ENCODE measurements at regions not wholly inside any gene's neighbourhood (a gene's known extent, or its start where the extent isn't known, plus 50 kb on each side); places are given as distances from the start of the nearest gene placed in this dataset.

- intact Hi-C loops (cut with DNase I): no loop called here
- FAIRE-seq: no peak
- TF ChIP-seq, protein P1, sequence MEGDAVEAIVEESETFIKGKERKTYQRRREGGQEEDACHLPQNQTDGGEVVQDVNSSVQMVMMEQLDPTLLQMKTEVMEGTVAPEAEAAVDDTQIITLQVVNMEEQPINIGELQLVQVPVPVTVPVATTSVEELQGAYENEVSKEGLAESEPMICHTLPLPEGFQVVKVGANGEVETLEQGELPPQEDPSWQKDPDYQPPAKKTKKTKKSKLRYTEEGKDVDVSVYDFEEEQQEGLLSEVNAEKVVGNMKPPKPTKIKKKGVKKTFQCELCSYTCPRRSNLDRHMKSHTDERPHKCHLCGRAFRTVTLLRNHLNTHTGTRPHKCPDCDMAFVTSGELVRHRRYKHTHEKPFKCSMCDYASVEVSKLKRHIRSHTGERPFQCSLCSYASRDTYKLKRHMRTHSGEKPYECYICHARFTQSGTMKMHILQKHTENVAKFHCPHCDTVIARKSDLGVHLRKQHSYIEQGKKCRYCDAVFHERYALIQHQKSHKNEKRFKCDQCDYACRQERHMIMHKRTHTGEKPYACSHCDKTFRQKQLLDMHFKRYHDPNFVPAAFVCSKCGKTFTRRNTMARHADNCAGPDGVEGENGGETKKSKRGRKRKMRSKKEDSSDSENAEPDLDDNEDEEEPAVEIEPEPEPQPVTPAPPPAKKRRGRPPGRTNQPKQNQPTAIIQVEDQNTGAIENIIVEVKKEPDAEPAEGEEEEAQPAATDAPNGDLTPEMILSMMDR (IDR thresholded peaks at IDR 0.05; ENCODE audit: borderline replicate concordance, extremely low read depth, insufficient read depth): no peak
Measured at GRCh38 chr12:68487721-68488309, 122.9 kb upstream of the RAP1B start.

DNA sequence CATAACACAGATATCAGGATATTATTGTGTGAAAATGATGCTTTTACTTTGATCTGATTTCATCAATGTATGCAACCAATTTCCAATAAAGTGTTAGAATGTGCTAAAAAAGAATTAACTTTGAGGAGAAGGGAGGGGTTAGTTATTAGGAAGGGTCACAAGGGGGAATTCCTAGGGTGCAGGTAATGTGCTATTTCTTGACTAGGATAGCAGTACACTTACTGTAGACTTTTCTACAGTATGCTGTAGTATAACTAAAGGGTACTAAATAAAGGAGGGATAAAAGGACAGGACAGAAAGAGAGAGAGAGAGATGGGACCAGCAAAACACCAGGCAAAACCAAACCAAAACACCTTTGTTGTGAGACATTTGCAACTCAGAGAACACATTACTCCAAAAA, 121.4 kb upstream of the RAP1B start:
- H3K27me3 ChIP-seq (ENCODE audit: control insufficient read depth, insufficient read depth, low read length): no peaks in the 10 kb centered on the region
- intact Hi-C loops (cut with DNase I): no loop called here
- no peak for FAIRE-seq
- no peak overlapping the region for H3K27ac ChIP-seq (ENCODE audit: low read depth in 2 of 2, low read length in 2 of 2)
- H3K9ac ChIP-seq (ENCODE audit: low read length in 3 of 3): no peak overlapping the region
- no peaks in the 10 kb centered on the region for H3K9me3 ChIP-seq (ENCODE audit: control insufficient read depth in 2 of 3, insufficient read depth in 1 of 3, low read length in 3 of 3)
- H3K36me3 ChIP-seq (ENCODE audit: control insufficient read depth in 2 of 3, insufficient read depth in 3 of 3, low read length in 3 of 3): no peaks in the 10 kb centered on the region
- no peak for DNase-seq
- no peak overlapping the region for H3K4me3 ChIP-seq (ENCODE audit: low read length in 3 of 3)
- no peaks in the 10 kb centered on the region for H3K4me1 ChIP-seq (ENCODE audit: control insufficient read depth in 2 of 3, insufficient read depth in 2 of 3, low read depth in 1 of 3, low read length in 3 of 3)
- TF ChIP-seq, protein P1 (IDR thresholded peaks at IDR 0.05; ENCODE audit: borderline replicate concordance, extremely low read depth, insufficient read depth): no peak

More at GRCh38 chr12:68487721-68488309, 122.9 kb upstream of the RAP1B start:
- no peak overlapping the region for H3K27ac ChIP-seq (ENCODE audit: low read depth in 2 of 2, low read length in 2 of 2)
- no peak overlapping the region for H3K4me3 ChIP-seq (ENCODE audit: low read length in 3 of 3)
- H3K27me3 ChIP-seq (ENCODE audit: control insufficient read depth, insufficient read depth, low read length): no peaks in the 10 kb centered on the region
- H3K9ac ChIP-seq (ENCODE audit: low read length in 3 of 3): no peak overlapping the region
- no peak for DNase-seq
- no peaks in the 10 kb centered on the region for H3K9me3 ChIP-seq (ENCODE audit: control insufficient read depth in 2 of 3, insufficient read depth in 1 of 3, low read length in 3 of 3)
- no peaks in the 10 kb centered on the region for H3K4me1 ChIP-seq (ENCODE audit: control insufficient read depth in 2 of 3, insufficient read depth in 2 of 3, low read depth in 1 of 3, low read length in 3 of 3)
- H3K36me3 ChIP-seq (ENCODE audit: control insufficient read depth in 2 of 3, insufficient read depth in 3 of 3, low read length in 3 of 3): no peaks in the 10 kb centered on the region

- H3K27me3 ChIP-seq (ENCODE audit: control insufficient read depth, insufficient read depth, low read length): no peaks in the 10 kb centered on the region
- FAIRE-seq (no peak), DNase-seq (no peak)
- H3K36me3 ChIP-seq (ENCODE audit: control insufficient read depth in 2 of 3, insufficient read depth in 3 of 3, low read length in 3 of 3): no peaks in the 10 kb centered on the region
- TF ChIP-seq, protein P1 (IDR thresholded peaks at IDR 0.05; ENCODE audit: borderline replicate concordance, extremely low read depth, insufficient read depth): no peak
- no peak overlapping the region for H3K27ac ChIP-seq (ENCODE audit: low read depth in 2 of 2, low read length in 2 of 2)
- intact Hi-C loops (cut with DNase I): no loop called here
- no peak overlapping the region for H3K9ac ChIP-seq (ENCODE audit: low read length in 3 of 3)
- H3K9me3 ChIP-seq (ENCODE audit: control insufficient read depth in 2 of 3, insufficient read depth in 1 of 3, low read length in 3 of 3): no peaks in the 10 kb centered on the region
- H3K4me3 ChIP-seq (ENCODE audit: low read length in 3 of 3): no peak overlapping the region
- H3K4me1 ChIP-seq (ENCODE audit: control insufficient read depth in 2 of 3, insufficient read depth in 2 of 3, low read depth in 1 of 3, low read length in 3 of 3): no peaks in the 10 kb centered on the region
Measured at GRCh38 chr12:68490476-68490875, 120.2 kb upstream of the RAP1B start.
